NCI-H460 (cell line): ENCODE measurements at regions not wholly inside any gene's neighbourhood (a gene's known extent, or its start where the extent isn't known, plus 50 kb on each side); places are given as distances from the start of the nearest gene placed in this dataset.

Source experiments
- DNase-seq: peaks from one replicate; pipeline ENCODE4 v3.0.0-alpha.2; 2016; ENCODE audit warnings: low read depth; ENCODE audit errors: extremely low read depth

DNA sequence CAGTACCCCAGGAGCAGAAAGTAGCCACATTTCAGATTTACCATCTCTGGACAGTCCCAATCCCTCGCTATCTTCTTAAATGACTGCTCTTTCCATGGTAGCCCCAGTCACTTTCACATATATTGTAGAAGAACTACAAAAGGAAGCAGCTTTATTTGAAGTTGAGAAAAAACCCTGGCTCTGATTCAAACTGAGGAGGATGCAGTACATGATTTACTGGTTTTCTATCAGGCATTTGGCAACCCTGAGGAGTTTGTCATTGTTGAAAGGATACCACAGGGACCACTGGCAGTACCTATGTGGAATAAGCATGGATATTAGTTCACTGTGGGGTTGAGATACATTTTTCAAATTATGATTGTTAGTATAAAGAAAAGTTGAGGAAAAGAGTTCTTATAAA lies 640.9 kb upstream of the SETBP1 start:
- no peak for DNase-seq

DNA sequence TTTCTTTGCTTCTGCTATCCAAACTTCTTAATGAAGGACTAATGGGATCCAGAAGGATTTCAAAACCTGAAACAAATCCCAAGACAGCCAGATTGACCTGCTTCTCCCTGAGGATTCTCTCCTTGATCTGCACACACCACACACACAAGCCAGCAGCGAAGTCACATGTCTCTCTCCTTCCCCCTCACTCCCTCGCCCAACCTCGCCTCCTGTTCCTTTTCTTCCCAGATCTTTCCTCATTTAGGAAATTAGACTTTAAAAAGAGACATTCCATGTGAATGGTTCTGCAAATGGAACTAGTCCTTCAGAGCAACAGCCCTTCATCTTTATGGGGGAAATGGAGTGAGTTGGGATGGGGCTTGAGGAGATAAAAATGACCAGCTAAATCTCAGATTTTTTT lies 639.1 kb upstream of the SETBP1 start:
- DNase-seq, result no peak

DNA sequence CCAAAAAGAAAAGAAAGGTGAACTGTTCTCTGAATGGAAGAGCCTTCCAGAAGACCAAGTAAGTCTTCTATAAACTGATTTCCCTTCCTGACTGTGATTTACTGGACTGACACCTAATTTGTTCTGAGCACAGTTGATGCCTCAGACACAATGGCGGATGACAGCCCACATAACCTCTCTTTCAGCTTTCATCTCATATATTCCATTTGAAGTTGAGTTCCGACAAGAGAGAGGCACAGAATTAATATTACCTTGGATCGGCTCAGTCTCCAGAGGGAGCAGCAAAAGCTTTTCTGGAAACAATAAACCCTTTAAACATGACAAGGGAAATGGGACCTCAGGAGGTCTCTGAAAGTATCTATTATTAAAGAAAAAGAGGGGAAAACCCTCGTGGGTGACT lies 638.7 kb upstream of the SETBP1 start:
- DNase-seq, result no peak

DNA sequence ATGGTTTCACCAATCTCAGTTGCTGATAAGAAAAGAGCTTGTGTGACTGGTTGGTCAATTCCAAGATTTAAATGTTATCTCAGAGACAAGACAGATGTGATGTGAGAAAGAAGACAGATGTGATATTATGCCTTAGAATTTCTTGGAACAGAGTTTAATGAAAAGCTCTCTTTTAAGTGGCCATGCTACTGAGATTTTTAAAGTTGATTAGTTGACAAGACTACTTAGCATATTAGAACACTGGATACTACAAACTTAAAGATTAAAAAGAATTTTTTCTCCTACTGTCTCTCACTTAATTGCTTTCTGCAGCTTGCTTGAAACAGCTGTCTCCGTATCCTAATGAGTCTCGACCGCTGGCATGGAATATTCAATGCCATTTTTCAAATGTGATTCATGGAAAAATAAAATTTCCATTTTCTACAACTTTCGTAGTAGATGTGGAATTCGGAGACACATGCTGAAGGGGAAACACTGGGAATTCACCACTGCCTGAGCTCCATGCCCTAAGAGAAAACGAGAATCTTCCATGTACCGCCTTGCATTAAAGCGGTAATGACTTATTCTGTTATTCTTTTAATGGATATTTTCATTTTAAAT lies 634.2 kb upstream of the SETBP1 start:
- DNase-seq, result no peak

DNA sequence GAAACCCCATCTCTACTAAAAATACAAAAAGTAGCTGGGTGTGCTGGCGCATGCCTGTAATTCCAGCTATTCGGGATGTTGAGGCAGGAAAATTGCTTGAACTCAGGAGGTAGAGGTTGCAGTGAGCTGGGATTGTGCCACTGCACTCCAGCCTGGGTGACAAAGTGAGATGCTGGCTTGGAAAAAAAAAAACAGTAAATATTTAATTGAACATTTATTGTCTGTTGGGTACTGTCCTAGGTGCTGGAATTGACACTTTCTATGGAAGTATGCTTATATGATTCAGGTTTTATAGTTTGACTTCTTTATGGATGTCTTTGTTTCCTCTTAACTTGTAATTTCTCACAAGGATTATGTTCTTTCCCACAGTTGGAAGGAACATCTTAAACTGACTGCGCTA lies 633.1 kb upstream of the SETBP1 start:
- no peak for DNase-seq

DNA sequence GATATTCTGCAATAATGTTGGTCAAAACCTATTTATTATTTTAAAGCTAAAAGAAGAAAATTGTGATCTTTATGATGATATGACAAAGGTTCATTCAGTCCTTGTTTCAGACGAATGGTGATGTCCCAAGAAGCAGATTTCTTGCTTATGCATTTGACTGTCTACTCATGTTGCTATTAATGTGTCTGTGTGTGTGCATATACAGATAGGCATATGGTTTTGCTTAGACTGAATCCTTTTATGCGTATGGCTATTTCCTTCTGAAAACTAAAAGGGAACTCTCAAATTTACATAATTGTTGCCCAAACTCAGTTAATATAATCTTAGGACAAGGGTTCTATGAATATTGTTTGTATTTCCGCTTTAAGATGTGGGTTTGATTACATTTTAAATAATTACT lies 632.3 kb upstream of the SETBP1 start:
- no peak for DNase-seq

DNA sequence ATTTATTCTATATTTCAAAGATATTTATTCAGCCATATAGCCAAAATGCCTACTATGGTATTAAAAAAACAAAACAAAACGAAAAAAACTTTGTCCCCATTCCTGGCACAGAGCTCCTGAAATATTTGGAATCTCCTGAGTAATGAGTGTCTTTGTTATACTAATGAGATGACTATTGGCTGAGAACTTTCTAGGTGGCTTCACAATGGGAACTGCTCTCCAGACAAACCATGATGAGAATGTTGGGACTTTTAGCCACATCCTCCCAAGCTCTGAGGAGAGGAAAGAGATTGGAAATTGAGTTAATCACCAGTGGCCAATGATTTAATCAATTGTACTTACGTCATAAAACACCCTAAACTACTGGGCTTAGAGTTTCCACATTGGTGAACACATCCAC lies 631.8 kb upstream of the SETBP1 start:
- DNase-seq, result no peak

DNA sequence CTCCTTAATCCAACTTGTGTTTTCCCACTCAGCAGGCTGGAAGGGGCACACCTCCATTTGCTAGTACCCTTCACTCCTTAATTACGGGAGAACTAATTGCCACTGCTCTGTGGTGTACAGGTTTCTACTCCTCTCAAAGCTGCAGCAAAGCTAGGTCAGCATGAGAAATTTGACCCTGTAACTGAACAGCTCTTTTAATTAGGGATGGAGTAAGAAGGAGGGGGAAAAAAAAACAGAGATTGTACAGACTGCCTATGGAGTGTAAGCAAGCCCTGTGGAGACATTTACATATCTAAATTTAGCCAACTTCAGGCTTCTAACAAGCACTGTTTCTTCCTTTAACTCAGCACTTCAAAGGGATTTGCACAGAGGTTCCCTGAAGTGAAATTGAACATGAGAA lies 629.7 kb upstream of the SETBP1 start:
- DNase-seq, result no peak

DNA sequence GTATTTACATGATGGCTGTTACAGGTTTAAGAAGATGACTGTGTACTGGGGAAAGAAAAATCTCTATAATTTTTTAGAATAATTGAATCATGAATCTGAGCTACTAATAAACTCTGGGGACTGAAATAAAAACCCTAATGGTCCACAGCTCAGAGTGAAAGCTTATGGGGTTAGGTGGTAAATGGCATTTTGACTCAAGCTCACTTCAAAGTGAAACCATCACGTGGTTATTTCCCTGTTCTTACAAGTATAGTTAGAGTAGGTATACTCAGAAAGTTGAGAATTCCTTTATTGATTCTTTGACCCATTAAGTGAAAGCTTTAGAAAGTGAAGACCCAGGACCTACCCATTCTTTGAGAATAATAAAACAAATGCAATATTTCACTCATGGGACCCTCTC lies 626.2 kb upstream of the SETBP1 start:
- DNase-seq, result no peak

DNA sequence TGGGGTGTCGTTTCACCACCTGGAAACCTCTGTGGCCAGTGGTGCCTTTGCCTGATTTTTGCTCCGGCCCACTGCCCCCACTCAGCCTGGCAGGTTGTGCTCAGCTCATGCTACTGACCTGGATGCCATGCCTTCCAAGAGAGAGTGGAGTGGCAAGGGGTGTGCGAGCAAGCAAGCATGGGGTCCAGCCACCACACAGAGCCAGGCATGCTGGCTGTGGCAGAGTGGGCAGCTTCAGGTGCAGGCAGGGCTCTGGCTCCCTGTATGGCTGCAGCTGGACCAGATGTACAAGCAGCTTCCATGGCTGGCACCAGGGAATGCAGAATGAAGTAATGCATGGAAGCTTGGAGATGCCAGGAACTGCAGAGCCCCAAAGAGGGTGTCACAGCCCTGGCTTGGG lies 620.5 kb upstream of the SETBP1 start:
- no peak for DNase-seq

DNA sequence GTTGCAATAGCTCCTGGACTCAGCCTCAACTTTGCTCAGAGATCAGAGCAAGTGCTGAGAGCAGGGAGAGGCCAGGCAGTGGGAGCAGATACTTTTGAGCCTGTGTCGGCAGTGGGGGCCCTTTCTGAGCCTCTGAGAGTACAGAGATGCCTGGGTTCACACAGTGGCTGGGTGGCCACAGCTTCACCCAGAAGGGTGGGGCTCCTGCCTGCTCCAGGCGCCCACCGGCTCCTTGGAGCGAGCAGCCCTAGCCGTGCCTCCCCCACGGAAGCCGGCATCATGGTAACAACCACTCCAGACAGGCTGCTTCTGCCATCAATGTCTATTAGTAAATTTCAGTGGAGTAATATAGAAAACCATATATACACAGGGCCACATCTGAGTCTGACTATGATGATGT lies 619.2 kb upstream of the SETBP1 start:
- no peak for DNase-seq

DNA sequence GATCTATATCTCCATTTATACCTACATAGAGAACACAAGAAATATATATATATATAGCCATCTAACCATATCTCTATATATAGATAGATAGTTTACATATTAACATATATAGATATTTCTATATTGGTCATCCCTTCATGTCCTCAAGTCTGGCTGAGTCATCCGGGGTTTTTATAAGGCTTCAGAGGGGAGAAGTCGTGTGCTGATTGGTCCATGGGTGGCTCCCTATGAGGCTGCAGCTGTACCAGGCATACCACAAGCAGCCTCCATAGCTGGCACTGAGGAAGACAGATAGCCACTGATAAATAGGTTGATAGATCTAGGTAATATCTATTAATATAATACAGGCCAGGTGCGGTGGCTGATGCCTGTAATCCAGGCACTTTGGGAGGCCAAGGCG lies 618.3 kb upstream of the SETBP1 start:
- DNase-seq, result no peak

DNA sequence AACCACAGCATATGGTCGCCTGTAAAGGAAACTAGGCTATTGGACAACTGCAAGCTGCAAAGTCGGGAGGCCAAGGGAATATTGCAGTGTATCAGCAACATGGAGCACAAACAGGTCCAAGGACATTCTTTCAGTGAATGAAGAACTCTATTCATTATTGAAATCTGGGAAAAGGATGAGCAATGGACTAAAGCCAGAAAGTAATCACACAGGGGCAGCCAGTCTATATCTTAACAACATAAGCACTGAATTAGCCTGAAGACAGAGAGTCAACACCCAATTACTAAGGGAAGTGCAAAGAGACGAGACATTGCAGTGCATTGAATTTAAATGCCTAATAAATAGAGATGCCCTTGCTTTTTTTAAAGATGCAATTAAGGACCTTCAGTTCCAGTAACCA lies 615.5 kb upstream of the SETBP1 start:
- DNase-seq, result no peak

DNA sequence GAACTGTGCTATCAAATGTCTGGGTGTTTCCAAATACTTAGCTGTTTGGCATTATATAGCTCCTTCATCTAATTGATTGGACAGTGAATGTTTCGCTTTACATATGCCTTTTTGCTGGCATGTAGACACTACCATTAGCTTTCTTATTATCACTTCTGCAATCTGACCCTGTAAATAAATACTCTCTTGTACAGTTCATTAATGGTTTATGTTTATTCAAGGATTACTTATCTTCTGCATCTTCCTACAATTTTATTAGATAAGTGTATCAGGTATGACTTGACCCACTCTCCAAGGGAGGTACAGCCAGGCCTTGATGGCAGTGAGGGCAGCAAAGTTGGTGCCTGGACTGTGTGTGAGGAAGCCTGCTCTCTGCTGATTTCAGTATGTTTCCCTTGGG lies 614.1 kb upstream of the SETBP1 start:
- DNase-seq, result no peak

DNA sequence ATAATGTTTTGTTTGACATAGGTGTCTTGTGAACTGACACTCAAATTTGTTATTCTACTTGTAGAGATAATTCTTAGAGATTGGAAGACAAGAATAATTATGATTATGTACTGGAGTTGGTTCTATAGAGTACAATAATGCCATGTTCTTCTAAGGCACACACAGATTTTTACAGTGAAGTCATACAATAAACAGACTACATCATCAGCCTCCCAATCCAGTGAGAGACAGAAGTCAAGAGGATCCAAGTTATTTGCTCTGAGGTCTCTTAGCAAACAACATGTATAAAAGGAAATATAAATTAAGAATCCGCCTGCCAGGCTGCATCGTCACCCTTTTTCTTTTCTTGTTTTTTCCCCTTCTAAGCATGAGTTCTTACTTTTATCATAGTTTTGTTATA lies 613.5 kb upstream of the SETBP1 start:
- no peak for DNase-seq

DNA sequence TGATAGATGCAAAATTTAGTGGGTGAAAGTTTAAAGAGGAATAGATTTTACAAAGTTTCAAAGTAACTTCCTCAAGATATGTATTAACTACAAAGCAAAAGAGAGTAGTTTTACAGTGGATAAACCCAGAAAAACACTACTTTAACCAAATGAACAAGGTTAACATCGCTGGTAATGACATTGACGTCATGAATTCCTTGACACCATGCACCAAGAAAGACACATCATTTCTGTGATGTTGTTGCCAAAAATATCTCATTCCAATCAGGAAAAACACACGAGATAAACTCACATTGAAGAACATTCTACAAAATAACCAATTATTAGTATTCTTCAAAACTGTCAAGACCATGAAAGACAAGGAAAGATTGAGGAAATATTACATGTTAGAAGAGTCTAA lies 605.6 kb upstream of the SETBP1 start:
- no peak for DNase-seq

DNA sequence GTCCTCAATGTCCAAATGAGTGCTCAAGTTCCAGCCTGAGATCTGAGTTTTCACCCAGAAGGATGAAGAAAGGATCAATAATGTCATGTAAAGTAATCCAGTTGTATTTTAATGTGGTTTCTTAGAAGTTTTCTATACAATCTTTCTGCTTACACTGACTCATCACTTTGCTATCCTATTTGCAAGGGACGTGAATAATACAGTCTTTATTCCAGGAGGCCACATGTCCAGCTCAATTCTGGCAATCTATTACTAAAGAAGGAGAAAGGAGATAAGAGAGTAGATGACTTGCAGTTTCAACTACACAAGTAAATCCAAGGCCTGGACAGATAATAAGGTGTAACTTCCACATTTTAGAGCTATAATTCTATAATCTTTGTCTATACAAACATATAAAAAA lies 601.1 kb upstream of the SETBP1 start:
- no peak for DNase-seq

DNA sequence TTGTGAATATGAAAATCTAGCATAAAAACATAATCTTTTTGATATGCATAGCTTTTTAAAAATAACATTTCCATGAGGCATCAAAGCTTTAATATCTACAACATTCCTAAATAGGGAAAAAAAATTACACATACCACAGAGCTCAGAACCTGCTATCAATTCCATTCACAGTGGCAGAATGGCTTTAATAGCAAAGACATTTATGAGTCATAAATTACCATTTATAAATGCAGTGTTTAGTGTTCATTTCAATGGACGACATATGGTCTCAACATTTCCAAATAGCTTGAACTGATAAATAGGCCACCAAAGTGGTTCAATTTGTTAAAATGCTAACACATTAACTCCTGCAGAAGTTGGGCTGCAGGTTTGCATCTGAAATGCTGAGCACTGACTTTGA lies 600.6 kb upstream of the SETBP1 start:
- no peak for DNase-seq

DNA sequence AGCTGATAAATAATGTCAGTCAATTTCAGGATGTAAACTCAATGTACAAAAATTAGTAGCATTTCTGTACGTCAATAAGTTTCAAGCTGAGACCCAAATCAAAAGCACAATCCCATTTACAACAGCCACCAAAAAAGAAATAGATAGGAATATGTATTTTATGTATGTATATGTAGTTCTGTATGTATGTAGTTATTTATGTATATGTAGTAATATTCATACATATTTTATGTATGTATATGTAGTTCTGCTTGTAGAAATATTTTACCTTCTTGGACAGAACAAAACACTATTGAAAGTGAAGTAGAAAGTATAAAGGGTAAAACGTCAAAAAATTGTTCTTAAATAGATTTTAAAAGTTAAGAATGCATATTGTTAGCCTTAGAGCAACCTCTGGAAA lies 591.0 kb upstream of the SETBP1 start:
- no peak for DNase-seq

DNA sequence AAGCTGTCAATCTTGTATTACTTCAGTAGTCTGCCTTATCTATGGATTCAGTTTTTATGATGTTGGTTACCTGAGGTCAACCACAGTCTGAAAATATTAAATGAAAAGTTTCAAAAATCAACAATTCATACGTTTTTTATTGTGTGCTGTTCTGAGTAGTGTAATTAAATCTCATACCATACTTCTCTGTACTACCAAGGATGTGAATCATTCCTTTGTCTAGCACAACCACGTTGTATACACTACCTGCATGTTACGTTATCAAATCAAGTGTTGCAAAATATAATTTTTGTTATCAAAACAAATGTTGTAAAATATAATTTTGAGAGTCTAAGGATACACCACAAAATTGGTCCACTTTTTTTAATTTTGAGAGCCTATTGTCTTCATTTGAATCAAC lies 590.2 kb upstream of the SETBP1 start:
- DNase-seq, result no peak

DNA sequence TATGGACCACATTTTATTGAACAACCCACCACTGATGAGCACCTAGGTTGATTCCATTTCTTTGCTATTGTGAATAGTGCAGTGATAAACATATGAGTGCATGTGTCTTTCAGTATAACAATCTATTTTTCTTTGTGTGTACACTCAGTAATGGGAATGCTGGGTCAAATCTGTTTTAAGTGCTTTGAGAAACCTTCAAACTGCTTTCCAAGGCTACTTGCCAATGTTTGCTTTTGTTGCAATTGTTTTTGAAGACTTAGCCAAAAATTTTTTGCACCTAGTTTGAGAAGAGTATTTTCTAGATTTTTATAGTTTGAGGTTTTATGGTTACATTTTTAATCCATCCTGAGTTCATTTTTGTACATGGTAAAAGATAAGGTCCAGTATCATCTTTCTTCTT lies 587.4 kb upstream of the SETBP1 start:
- no peak for DNase-seq

DNA sequence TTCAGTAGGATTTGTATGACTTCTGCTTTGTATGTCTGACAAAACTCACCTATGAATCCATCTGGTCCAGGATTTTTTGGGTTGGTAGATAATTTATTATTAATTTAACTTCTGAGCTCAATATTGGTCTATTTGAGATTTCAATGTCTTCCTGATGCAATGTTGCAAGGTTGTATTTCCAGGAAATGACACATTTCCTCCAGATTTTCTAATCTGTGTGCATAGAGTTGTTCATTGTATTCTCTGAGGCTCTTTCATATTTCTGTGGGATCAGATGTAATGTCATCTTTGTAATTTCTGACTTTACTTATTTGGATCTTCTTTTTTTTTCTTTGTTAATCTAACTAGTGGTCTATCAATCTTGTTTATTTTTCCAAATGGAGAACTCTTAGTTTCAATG lies 584.7 kb upstream of the SETBP1 start:
- no peak for DNase-seq

DNA sequence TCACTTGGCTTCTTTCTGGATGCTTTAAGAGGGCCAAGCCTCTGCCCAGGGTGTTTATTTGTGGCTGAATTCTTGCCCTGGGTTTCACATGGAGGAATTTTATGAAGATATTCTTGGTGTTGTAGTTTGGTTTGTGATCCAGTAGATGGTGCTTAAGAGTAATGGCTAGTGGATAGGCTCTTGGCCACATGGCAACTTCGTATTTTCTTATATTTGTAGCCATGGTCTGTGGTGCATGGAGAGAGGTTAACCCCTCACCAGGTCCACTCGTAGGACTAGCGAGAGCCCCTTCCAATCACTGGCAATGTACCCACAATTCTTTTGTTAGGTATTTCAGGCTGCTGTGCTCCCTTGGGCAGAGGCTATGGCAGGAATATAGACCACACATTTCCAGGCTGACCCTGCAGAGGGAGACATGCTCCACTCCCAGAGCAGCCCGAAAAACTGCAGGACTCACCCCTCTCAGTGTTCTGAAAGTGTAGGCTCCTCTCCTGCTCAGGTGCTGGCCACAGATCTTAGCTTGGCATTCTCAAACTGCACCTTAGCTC lies 582.1 kb upstream of the SETBP1 start:
- DNase-seq, result no peak
